ENCODE measurements at regions not wholly inside any gene's neighbourhood (a gene's known extent, or its start where the extent isn't known, plus 50 kb on each side); places are given as distances from the start of the nearest gene placed in this dataset.
"Not testable (repeated sequence)": the region's sequence is repeated elsewhere in the genome, so short reads cannot be mapped to it uniquely, and the experiment has no call there.

DNA sequence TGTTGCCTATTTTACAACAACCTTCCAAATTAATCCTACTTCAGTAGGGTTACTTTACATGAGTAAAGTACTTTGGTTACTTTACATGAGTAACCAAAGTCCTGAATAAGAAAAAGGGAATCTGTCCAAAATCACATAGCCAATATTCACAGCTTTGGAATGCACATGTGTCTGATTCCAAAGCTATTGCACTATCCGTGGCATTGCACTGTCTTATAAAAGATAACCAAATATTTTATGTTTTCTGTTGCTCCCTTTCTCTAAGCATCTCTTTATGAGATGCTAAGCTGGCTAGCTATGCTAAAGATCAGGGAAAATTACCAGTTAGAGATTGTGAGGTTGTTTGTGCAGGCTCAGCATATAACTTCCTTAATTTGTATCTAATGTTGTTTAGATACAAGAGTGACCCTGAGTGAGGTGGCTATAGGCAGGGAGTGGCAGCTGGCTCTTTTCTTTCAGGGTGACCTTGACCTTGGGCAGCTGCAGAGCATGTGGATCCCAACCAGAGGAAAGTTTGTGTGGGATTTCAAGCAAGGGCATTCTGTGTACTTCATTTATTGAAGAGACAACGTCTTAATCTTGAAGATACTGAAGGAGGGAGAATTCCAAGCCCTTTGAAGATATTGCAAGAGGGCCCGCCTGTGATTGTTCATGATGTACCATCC, 366.1 kb upstream of the ANKRD30A start:
- no peak for DNase-seq

DNA sequence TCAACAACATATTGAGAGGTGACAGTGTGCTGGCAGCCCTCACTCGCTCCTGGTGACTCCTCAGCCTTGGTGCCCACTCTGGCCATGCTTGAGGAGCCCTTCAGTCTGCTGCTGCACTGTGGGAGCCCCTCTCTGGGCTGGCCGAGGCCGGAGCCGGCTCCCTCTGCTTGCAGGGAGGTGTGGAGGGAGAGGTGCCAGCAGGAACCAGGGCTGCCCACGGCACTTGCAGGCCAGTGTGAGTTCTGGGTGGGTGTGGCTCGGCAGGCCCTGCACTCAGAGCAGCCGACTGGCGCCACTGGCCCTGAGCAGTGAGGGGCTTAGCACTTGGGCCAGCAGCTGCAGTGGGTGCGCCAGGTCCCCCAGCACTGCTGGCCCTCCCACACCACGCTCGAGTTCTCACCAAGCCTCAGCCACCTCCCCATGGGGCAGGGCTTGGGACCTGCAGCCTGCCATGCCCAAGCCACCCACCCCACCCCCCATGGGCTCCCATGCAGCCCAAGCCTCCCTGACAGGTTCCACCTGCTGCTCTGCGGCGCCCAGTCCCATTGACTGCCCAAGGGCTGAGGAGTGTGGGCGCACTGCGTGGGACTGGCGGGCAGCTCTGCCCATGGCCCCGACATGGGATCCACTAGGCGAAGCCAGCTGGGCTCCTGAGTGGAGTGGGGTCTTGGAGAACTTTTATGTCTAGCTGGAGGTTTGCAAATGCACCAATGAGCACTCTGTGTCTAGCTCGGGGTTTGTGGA, 377.1 kb upstream of the ANKRD30A start:
- no peak for DNase-seq

DNA sequence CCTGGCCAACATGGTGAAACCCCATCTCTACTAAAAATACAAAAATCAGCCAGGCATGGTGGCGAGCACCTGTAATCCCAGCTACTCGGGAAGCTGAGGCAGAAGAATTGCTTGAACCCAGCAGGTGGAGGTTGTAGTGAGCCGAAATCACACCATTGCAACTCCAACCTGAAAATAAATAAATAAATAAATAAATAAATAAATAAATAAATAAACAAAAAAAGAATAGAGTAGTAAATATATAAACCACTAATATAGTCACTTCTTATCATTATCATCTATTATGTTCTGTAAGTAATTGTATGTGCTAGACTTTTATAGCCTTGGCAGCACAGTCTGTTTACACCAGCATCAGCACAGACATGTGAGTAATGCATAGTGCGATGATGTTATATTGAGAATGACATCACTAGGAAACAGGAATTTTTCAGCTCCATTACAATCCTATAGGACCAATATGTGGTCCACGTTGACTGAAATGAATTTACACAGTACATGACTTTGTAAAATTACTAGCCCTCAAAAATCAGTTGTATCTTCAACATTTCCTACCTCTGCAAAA, 385.4 kb upstream of the ANKRD30A start:
- DNase-seq: no peak

GRCh38 chr10:36738738-36739431, 386.5 kb upstream of the ANKRD30A start:
- DNase-seq: no peak

GRCh38 chr10:36736311-36736710, 389.1 kb upstream of the ANKRD30A start:
- DNase-seq: no peak

- not testable (repeated sequence) for DNase-seq
These were observed 390.8 kb upstream of the ANKRD30A start for GRCh38 chr10:36734590-36734989.

- DNase-seq: no peak
These were observed 395.1 kb upstream of the ANKRD30A start for GRCh38 chr10:36730316-36730715.

DNA sequence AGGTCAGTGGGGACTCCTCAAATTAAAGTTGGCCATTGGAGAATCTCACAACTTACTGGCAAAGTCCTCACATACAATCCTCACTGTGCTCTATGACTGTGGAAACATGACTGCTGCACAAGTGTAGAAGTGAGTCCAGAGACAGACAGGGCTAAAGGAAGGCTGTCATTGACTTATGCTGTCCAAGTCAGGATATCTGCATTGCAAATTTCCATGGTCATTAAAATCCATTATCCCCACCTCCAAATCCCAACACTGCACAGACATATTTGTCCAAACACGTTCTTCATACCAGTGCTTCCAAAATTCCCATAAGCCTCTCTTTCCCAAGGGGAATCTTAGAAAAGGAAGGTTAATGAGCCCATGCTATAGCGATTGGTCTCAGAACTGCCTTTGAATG, 396.8 kb upstream of the ANKRD30A start:
- no peak for DNase-seq

DNA sequence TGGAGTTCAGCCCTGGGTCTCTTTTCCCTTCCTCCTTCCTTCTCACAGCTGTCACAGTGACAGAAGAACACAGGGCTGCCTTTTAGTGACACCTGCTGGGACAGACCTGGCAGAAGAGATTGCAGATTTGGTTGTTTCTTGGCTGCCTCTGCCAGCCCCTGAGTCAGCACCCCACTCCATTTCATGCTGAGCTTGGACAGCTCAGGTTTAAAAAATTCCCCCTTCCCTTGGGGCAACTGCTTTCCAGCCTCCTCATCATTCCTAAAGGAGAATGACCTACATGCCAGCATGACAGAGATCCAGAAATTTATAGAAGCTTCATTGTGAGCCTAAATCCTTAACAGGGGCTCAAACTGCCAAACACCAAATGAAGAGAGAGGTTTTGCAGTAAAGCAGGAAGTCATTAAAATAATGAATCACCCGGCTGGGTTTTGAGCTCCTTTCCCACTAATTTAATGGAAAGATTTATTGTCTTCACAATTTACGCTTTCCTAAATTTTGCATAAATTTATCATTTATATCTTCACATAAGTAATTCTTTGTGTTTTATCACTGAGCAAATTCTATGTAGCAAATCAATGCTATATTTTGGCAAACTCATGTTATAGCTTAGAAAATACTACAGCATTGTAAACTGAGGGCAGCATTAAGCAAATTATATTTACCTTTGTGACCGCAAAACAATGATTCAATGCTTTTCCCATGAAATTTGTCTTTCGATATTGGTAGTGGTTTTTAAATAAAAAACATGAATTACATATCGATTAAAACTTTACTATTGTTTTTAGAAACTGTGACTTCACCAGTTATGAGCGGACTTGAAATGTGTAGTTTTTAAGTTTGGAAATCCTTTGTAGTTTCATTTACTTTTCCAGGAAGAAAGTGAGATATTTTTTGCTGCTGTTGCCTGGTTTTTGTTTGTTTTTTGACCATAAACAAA, 399.5 kb upstream of the ANKRD30A start:
- DNase-seq: no peak

- no peak for DNase-seq
These were observed 402.6 kb upstream of the ANKRD30A start for GRCh38 chr10:36722777-36723176.

- no peak for DNase-seq
These were observed 403.5 kb upstream of the ANKRD30A start for GRCh38 chr10:36721871-36722270.

DNA sequence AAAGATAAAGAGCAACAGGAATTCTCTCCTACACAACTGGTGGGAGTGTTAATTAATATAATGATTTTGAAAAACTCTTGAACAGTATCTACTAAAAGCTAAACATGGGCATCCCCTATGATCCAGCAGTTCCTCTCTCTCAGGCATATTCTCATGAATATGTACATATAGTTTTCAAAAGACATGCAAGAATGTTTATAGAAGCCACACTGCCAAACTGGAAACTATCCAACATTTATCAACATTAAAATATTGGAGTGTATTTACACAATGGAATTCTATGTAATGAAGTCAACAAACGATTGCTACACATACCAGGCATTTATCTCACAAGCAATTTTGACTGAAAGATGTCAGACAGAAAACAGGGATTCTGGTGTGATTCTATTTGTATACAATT, 404.5 kb upstream of the ANKRD30A start:
- DNase-seq: no peak

GRCh38 chr10:36717118-36717517, 408.3 kb upstream of the ANKRD30A start:
- no peak for DNase-seq

- no peak for DNase-seq
These were observed 409.1 kb upstream of the ANKRD30A start for GRCh38 chr10:36716291-36716690.

DNA sequence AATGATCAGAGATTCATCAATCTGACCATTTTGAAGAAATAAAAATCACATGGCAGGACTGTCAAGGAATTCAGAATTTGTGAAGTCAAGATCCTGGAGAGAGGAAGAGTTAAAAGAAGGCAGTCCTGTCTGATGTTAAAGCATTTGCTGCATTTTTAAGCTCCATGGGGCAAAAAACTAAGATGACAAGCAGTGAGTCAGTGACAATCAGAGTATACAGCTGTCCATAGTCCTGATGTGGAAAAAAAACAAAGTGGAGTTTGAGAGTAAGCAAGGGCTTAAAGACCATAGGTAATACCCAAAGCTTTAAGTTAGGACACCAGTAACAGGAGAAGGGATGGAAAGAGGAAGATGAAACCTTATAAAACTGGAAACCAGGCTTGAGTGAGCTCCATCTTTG, 412.7 kb upstream of the ANKRD30A start:
- DNase-seq: no peak

GRCh38 chr10:36711361-36711760, 414.0 kb upstream of the ANKRD30A start:
- no peak for DNase-seq

DNA sequence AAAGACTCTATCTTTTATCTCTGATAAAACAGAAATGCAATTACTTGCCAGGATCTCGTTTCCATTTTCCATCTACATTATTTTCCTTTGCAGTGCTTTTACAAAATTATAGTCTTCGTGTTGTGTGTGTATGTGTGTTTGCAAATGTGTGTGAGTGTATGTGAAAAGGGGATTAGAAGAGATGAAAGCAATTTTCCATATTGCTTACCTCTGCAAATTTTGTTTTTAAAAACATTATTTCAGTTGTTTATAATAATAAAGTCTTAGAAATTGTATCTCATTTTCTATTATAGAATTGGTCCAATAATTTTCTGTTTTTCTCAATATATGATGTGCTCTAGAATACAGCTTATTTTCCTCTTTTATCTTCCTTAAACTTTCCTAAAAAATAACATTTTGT, 421.3 kb upstream of the ANKRD30A start:
- DNase-seq: no peak

- DNase-seq: no peak
These were observed 422.2 kb upstream of the ANKRD30A start for GRCh38 chr10:36703179-36703578.

GRCh38 chr10:36700123-36700522, 425.3 kb upstream of the ANKRD30A start:
- no peak for DNase-seq

- DNase-seq: no peak
These were observed 432.6 kb upstream of the ANKRD30A start for GRCh38 chr10:36692759-36693158.

GRCh38 chr10:36688717-36689116, 436.7 kb upstream of the ANKRD30A start:
- no peak for DNase-seq

GRCh38 chr10:36683421-36683820, 442.0 kb upstream of the ANKRD30A start:
- no peak for DNase-seq
